HTR-8/SVneo (cell line): ENCODE measurements at regions not wholly inside any gene's neighbourhood (a gene's known extent, or its start where the extent isn't known, plus 50 kb on each side); places are given as distances from the start of the nearest gene placed in this dataset.

Source experiments
- DNase-seq: peaks from one replicate; pipeline ENCODE4 v3.0.0; 2011; ENCODE audit warnings: low spot score, mixed read lengths; ENCODE audit not compliant: insufficient read length
- FAIRE-seq: peaks from 2 replicates; lab custom pipeline; 2011; peaks lifted over from hg19 to GRCh38; lab: Jason Lieb, UNC

DNA sequence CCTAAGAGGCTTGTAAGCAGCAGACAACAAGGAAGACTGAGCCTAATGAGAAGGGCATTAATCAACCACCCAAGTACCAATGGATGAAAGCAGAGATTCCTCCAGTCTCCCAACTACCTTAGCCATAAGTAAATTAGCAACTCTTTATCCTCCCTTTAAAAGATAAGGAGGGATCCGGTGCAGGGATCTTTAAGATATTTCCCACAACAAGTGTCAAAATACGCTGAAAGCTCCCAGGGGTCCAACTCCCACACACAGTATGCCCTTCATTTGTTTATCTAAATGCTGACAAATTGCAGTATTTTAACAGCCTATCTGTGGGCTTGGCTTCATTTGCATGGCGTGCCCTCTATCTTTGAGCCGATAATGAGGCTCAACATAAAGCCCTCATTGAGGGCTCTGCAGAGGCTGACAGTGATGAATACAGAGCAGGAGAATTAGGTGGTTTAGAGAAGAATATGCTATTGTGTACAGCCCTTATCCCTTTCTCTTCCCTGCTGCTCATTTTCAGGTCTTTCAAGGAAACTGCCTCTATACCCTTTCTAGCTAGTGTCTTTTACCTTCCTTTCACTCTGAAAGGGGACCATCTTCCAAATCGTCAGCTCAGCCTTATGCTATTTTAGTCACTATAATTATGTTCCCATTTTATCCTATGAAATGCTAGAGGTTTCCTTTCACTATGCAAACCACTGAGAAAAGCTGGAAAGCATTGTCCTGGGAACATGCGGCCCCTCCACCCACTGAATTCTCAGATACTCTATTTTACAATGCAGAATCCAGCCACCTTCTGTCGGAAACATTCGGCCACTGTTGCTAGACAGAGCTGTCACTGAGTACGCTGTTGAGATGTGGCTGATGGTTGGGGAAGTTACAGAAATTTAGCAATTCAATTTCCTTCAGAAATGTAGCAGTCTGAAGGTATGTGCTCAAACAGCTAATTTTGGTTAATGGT, 575.2 kb upstream of the JAG1 start:
- no peak for FAIRE-seq

DNA sequence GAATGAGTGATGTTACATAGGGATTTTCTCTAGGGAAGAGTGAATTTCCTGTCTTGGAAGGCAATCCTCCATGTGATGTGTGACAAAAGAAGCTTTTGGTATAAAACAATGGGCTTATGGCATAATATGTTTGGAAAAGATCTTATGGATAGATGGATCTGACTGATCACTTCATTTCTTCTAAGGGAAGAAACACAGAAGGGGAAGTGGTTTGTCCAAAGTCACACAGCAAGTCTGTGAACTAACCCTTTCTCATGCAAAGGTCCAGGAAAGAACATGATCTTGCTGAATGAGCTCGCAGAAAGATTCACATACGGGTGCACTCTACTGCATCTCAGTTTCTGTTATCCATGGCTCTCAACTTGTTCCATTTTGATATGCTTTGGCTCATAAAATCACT, 575.9 kb upstream of the JAG1 start:
- DNase-seq (no peak), FAIRE-seq (no peak)

More for the DNA sequence above, 575.2 kb upstream of the JAG1 start:
- no peak for DNase-seq

DNA sequence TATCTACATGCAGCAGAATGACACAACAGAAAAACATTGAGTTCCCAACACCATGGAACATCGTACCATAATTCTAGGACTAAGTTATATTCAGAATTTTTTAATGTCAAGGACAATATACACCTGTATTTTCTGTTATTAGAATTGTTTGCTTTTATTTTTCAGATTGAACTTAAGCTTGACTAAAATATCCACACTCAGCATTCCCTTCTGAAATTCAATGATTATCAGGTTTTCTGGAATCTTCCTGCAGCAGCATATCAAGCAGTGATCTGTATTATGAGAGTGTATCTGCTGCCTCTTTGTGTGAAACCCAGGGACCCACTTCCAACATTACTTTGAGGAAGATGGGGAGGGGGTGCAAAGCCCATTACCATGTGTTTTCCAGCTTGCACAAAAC, 578.6 kb upstream of the JAG1 start:
- FAIRE-seq, result no peak
- no peak for DNase-seq

DNA sequence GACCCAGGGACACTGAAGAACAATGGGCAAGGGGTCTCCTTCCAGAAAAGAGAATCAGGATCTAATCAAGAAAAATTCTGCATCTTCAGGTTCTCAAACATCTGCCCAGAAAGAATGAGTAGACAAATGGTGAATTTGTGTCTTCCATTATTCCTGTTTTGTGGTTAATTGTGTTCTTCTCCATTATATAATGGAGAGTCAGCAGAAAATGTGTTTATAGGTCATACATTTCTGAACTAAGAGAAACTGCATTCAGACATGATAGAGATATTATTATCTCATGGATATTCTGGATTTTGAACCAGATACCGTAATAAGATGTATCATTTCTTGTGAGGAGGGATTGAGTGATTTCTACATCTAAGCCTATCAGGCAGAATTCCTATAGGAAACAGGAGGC, 581.7 kb upstream of the JAG1 start:
- DNase-seq (no peak), FAIRE-seq (no peak)

DNA sequence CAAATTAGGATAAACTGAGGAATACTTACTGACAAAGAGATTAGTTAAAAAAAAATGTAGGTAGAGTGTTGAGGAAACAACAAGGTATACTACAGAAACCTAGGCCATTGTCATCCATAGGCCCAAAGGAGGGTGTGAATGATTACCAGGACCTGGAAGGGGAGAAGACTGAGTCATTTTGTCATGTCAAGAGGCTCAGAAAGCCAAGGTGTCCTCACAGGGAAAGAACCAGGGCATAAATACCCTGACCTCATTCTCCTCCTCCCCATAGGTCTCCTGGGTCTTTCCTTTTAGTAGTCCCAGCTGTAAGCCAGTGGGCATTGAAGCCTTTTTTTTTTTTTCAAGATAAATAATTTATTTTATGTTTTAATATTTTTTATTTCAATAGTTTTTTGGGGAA, 582.1 kb upstream of the JAG1 start:
- FAIRE-seq, result no peak

GRCh38 chr20:11260611-11261010, 586.8 kb upstream of the JAG1 start:
- DNase-seq, result no peak
- FAIRE-seq, result no peak

More for the DNA sequence above, 582.1 kb upstream of the JAG1 start:
- DNase-seq, result no peak

DNA sequence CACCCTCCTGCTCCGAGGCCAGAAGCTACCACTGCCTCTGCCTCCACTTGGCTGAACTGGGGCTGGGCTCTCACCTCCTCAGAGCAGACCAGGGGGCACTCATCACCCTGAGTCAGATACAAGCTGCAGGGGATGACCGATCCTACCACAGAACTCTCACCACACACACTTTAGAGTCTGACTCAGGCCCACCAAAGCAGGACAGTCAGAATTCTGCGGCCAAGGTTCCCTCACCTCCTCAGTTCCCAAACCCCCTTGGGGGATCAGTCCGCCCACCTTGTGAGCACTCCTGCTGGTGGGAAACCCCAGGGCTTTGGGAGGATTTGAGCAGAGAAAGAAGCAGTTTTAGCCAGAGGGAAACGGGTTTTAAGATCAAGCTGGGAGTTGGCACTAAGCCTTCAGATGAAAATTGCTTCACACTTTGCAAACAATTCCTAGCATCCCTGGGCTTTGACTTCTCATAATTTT, 587.8 kb upstream of the JAG1 start:
- FAIRE-seq, result peak; percentile 36
- peak; percentile 37 for DNase-seq

GRCh38 chr20:11266571-11266970, 592.8 kb upstream of the JAG1 start:
- DNase-seq (no peak), FAIRE-seq (no peak)

DNA sequence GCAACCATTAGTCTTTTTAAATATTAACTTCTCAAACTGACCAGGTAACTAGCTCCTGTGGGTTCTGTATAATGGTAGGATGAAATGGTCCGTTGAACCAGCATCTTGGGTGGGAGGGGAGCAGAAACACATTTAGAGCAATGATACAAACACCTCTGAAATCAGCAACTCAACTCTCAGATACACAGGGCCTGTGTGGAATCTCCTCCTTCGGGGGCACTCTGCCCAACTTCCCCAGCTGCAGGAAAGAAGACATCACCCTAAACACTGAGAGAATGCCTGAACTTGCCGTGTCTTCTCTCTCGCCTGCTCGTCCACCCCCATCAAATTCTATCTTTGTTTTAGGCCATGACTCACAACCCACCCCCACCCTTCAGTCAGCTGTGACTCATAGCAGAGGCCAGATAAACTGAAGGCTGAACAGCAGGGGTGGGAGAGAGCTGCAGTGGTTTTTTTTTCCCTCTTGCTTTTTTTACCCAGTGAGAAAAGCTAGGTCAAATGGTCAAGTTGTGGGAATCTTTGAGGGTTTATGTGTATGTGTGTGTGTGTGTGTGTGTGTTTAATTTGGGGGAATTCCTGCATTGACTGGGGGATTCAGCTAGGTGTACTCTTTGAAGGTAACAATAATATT, 593.4 kb upstream of the JAG1 start:
- FAIRE-seq, result peak; percentile 89
- DNase-seq, result peak; percentile 90

- no peak for DNase-seq
- no peak for FAIRE-seq
Measured at GRCh38 chr20:11267762-11268335, 594.0 kb upstream of the JAG1 start.

DNA sequence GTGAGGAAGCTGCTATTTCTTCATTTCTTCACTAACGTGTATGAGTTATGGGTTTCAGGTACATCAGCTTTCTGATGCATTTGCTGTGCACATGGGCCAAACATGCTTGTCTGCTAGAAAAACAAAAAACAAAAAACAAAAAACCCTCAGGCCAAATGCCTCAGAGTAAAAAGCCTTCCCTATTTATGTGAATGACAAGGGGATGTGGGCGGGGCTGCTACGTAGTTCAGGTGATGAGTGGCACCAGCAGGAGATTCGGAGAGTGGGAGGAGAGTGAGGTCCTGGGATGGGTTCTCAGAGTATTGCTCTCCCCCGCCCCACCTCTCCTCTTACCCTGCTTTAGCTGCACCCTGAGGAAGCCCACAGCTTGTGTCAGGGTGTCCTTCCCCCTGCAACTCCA, 596.8 kb upstream of the JAG1 start:
- DNase-seq, result no peak
- no peak for FAIRE-seq

DNA sequence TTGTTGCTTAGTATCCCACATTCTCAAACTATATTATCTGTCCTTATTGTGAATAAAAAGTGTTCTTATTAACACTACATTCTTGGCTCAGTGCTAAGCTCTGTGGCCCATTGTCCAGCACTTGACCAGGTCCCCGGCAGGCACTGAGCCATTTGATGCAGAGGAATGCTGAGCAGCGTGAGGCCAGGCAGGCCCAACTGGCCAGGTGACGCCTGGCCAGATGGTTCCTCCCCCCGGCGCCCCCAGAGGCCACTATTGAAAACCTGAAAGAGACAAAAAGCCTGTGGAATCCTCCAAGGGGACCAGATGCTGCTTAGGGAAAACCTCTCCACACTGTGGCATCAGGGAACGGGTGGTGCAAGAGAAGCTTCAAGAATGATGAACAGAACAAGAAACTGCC, 597.5 kb upstream of the JAG1 start:
- DNase-seq (no peak), FAIRE-seq (no peak)

GRCh38 chr20:11271920-11272594, 598.3 kb upstream of the JAG1 start:
- DNase-seq, result no peak

DNA sequence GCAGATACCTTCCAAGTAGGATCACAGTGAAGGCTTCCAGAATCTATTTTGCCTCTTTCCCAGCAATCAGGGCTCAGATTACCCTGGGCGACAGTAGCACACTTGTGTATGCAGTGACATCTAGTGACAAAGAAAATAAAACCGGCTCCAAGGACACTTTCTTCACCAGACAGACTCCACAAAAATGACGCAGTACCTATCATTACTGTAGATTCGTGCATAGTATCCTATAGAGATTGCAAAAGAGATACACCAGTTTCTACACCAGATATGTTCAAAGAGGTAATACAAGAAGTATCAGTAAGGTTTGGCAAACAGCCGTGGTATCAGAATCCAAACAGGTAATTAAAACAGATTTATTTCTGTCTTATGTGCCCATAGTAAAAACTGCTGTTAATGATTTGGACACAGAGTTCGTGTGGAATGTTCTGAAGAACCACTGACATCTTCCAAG, 600.4 kb upstream of the JAG1 start:
- FAIRE-seq (no peak), DNase-seq (peak; percentile 68)

More at GRCh38 chr20:11271920-11272594, 598.3 kb upstream of the JAG1 start:
- FAIRE-seq, result no peak

- FAIRE-seq, result no peak
- no peak for DNase-seq
Measured at GRCh38 chr20:11275740-11276139, 601.9 kb upstream of the JAG1 start.

DNA sequence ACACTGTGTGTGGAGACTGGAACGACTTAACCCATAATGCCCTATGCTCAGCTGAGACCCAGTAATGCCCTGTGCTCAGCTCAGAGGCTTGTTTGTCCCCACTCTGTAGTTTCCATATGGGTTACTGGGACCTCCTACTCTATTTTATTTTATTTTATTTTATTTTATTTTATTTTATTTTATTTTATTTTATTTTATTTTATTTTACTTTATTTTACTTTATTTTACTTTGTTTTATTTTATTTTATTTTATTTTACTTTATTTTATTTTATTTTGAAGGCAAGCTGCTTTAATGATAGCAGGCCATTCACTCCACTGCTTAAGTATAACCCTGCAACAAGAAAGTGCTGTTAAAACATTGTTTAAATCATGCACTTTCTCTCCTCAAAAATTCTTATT, 603.4 kb upstream of the JAG1 start:
- no peak for FAIRE-seq
- no peak for DNase-seq

DNA sequence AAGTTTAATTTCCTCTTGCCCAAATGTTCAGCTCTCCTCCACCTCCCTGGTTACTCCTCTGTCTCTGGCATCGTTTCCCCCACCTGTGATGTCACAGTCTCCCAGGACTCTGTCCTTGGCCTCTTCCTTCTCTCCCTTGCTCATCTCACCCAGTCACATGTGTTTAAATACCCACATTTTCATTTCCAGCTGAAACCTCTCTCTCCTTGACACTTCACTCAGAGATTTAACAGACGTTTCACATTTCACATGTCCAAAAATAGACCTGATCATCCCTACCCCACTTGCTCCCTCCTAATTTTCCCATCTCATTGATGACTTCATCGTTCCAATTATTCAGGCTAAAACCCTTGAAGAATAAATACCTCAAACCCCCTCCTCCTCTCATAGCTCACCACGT, 604.1 kb upstream of the JAG1 start:
- no peak for DNase-seq

GRCh38 chr20:11278461-11278860, 604.7 kb upstream of the JAG1 start:
- no peak for FAIRE-seq
- DNase-seq, result no peak

More for the DNA sequence above, 604.1 kb upstream of the JAG1 start:
- no peak for FAIRE-seq

- no peak for FAIRE-seq
- DNase-seq, result no peak
Measured at GRCh38 chr20:11281240-11281639, 607.4 kb upstream of the JAG1 start.

DNA sequence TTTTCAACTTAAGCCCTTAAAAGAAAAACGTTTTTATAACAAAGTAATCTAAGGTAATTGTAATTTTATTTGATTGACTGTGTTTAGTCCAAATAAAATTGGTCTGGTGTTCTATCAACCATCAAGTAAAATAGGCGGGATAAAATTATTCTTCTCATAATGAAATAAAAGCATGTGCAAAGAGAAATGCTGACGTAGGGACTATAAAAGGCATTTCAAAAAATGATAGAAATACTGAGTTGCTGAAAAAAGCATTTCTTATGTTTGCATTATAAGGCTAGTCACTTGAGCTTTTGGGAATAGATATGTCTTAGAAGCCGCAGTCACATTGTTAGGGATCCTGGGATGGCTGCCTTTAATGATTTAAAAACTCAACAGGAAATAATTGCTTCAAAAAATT, 608.0 kb upstream of the JAG1 start:
- no peak for FAIRE-seq

More for the DNA sequence above, 608.0 kb upstream of the JAG1 start:
- no peak for DNase-seq
